ENCODE measurements at regions not wholly inside any gene's neighbourhood (a gene's known extent, or its start where the extent isn't known, plus 50 kb on each side); places are given as distances from the start of the nearest gene placed in this dataset.

DNA sequence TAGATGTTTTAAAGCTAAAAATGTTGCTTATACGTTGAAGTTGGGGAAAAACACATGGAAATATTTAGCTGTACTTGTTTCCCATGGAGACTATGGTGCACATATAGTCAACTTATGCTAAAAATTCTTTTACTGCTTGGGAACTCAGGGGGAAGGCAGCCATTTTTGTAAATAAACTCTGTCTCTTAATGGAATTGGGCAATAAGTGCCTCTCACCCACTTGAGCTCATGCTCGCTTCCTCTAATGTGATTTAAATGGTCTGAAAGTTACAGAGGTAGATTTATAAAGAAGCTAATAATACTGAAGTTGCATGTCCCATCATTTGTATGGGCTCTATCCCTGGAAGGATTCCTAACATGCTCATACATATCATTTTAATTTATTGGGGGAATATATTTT is 523.8 kb downstream of the RASEF start:
- TF ChIP-seq, protein P1, sequence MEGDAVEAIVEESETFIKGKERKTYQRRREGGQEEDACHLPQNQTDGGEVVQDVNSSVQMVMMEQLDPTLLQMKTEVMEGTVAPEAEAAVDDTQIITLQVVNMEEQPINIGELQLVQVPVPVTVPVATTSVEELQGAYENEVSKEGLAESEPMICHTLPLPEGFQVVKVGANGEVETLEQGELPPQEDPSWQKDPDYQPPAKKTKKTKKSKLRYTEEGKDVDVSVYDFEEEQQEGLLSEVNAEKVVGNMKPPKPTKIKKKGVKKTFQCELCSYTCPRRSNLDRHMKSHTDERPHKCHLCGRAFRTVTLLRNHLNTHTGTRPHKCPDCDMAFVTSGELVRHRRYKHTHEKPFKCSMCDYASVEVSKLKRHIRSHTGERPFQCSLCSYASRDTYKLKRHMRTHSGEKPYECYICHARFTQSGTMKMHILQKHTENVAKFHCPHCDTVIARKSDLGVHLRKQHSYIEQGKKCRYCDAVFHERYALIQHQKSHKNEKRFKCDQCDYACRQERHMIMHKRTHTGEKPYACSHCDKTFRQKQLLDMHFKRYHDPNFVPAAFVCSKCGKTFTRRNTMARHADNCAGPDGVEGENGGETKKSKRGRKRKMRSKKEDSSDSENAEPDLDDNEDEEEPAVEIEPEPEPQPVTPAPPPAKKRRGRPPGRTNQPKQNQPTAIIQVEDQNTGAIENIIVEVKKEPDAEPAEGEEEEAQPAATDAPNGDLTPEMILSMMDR (conservative IDR thresholded peaks at IDR 0.05 in 1 of 2, IDR thresholded peaks at IDR 0.05 in 1 of 2; ENCODE audit: low read depth in 1 of 2, low read length in 2 of 2), result no peak
- no peak for TF ChIP-seq EZH2 (IDR thresholded peaks at IDR 0.05; ENCODE audit: low read length, missing control alignments)
